ENCODE measurements at regions not wholly inside any gene's neighbourhood (a gene's known extent, or its start where the extent isn't known, plus 50 kb on each side); places are given as distances from the start of the nearest gene placed in this dataset.

- FAIRE-seq (no peak), DNase-seq (ENCODE audit: insufficient read length) (no peak)
- no peak for TF ChIP-seq POLR2A (IDR thresholded peaks at IDR 0.05; ENCODE audit: low read depth, low read length)
- TF ChIP-seq TAF1 (IDR thresholded peaks at IDR 0.05; ENCODE audit: borderline replicate concordance, low read depth, low read length): no peak
- TF ChIP-seq POLR2AphosphoS5 (IDR thresholded peaks at IDR 0.05; ENCODE audit: low read depth, low read length): no peak
Observed at GRCh38 chr6:11921017-11921438, 91.1 kb upstream of the HIVEP1 start.

- TF ChIP-seq POLR2A (IDR thresholded peaks at IDR 0.05; ENCODE audit: low read depth, low read length) (no peak), TAF1 (IDR thresholded peaks at IDR 0.05; ENCODE audit: borderline replicate concordance, low read depth, low read length) (no peak), POLR2AphosphoS5 (IDR thresholded peaks at IDR 0.05; ENCODE audit: low read depth, low read length) (no peak)
- FAIRE-seq: no peak
- DNase-seq (ENCODE audit: insufficient read length): no peak
Observed at GRCh38 chr6:11920566-11920965, 91.5 kb upstream of the HIVEP1 start.

GRCh38 chr6:11919771-11920440, 92.2 kb upstream of the HIVEP1 start:
- TF ChIP-seq POLR2A (IDR thresholded peaks at IDR 0.05; ENCODE audit: low read depth, low read length): no peak
- no peak for TF ChIP-seq TAF1 (IDR thresholded peaks at IDR 0.05; ENCODE audit: borderline replicate concordance, low read depth, low read length)
- TF ChIP-seq POLR2AphosphoS5 (IDR thresholded peaks at IDR 0.05; ENCODE audit: low read depth, low read length): no peak
- DNase-seq (ENCODE audit: insufficient read length) (no peak), FAIRE-seq (no peak)

GRCh38 chr6:11918739-11919605, 93.1 kb upstream of the HIVEP1 start:
- FAIRE-seq (no peak), DNase-seq (ENCODE audit: insufficient read length) (no peak)
- no peak for TF ChIP-seq POLR2A (IDR thresholded peaks at IDR 0.05; ENCODE audit: low read depth, low read length)
- no peak for TF ChIP-seq TAF1 (IDR thresholded peaks at IDR 0.05; ENCODE audit: borderline replicate concordance, low read depth, low read length)
- TF ChIP-seq POLR2AphosphoS5 (IDR thresholded peaks at IDR 0.05; ENCODE audit: low read depth, low read length): no peak

- DNase-seq (ENCODE audit: insufficient read length): no peak
- FAIRE-seq: no peak
- no peak for TF ChIP-seq TAF1 (IDR thresholded peaks at IDR 0.05; ENCODE audit: borderline replicate concordance, low read depth, low read length)
- TF ChIP-seq POLR2A (IDR thresholded peaks at IDR 0.05; ENCODE audit: low read depth, low read length): no peak
- no peak for TF ChIP-seq POLR2AphosphoS5 (IDR thresholded peaks at IDR 0.05; ENCODE audit: low read depth, low read length)
Observed at GRCh38 chr6:11917951-11918738, 94.0 kb upstream of the HIVEP1 start.

DNA sequence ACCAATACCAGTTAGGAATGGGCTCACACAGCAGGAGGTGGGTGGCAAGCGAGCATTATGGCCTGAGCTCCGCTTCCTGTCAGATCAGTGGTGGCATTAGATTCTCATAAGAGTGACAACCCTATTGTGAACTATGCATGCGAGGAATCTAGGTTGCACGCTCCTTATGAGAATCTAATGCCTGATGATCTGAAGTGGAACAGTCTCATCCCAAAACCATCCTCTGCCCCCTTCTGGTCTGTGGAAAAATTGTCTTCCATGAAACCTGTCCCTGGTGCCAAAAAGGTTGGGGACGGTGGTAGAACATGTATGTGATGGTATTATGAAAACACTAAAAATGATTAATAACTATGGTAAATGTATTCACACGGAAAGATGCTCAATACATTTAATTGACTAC, 99.7 kb upstream of the HIVEP1 start:
- no peak for TF ChIP-seq POLR2AphosphoS5 (IDR thresholded peaks at IDR 0.05; ENCODE audit: low read depth, low read length)
- no peak for TF ChIP-seq TAF1 (IDR thresholded peaks at IDR 0.05; ENCODE audit: borderline replicate concordance, low read depth, low read length)
- no peak for TF ChIP-seq POLR2A (IDR thresholded peaks at IDR 0.05; ENCODE audit: low read depth, low read length)
- no peak for FAIRE-seq
- no peak for DNase-seq (ENCODE audit: insufficient read length)

DNA sequence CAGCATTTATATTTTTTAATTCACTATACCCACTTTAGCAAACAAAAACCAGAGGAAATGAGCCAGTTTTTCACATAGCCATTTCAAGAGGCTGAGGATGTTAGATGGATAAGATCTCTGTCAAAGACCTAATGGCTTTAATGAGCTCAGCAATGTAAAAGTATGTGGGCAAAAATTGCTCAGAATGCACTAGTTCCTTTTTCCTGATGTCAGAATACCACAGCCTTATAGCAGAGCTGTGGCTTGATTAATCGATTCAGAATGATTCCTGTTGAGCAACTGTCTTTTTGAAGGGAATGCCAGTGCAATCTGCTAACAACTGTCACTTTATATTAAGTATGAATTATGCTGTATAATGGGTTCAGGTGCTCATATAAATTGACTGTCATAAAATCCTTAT, 100.6 kb upstream of the HIVEP1 start:
- DNase-seq (ENCODE audit: insufficient read length) (no peak), FAIRE-seq (no peak)
- no peak for TF ChIP-seq TAF1 (IDR thresholded peaks at IDR 0.05; ENCODE audit: borderline replicate concordance, low read depth, low read length)
- TF ChIP-seq POLR2A (IDR thresholded peaks at IDR 0.05; ENCODE audit: low read depth, low read length): no peak
- TF ChIP-seq POLR2AphosphoS5 (IDR thresholded peaks at IDR 0.05; ENCODE audit: low read depth, low read length): no peak

DNA sequence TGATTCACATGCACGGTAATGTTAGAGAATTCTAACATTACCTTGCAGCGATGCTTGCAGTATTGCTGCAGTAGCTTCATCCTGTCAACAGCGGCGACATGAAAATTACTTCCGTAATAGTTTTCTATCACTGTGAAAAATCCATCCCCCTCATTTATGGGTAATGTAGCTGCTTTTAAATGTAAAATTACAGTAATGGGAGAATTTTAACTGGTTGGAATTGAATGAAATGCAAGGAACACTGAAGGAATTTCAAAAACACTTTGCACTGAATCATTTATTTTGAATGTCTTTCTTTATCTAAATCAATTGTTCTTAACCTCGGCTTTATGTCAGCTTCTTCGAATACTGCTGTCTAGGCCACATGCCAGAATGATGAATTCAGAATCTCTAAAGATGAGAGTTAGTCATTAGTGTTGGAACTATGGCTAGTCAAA, 102.4 kb upstream of the HIVEP1 start:
- FAIRE-seq: no peak

GRCh38 chr6:11908436-11909105, 103.5 kb upstream of the HIVEP1 start:
- DNase-seq (ENCODE audit: insufficient read length) (no peak), FAIRE-seq (no peak)
- no peak for TF ChIP-seq POLR2AphosphoS5 (IDR thresholded peaks at IDR 0.05; ENCODE audit: low read depth, low read length)
- no peak for TF ChIP-seq POLR2A (IDR thresholded peaks at IDR 0.05; ENCODE audit: low read depth, low read length)
- no peak for TF ChIP-seq TAF1 (IDR thresholded peaks at IDR 0.05; ENCODE audit: borderline replicate concordance, low read depth, low read length)

More for the DNA sequence above, 102.4 kb upstream of the HIVEP1 start:
- TF ChIP-seq TAF1 (IDR thresholded peaks at IDR 0.05; ENCODE audit: borderline replicate concordance, low read depth, low read length) (no peak), POLR2A (IDR thresholded peaks at IDR 0.05; ENCODE audit: low read depth, low read length) (no peak), POLR2AphosphoS5 (IDR thresholded peaks at IDR 0.05; ENCODE audit: low read depth, low read length) (no peak)
- no peak for DNase-seq (ENCODE audit: insufficient read length)

GRCh38 chr6:11903645-11904044, 108.5 kb upstream of the HIVEP1 start:
- TF ChIP-seq POLR2A (IDR thresholded peaks at IDR 0.05; ENCODE audit: low read depth, low read length) (no peak), POLR2AphosphoS5 (IDR thresholded peaks at IDR 0.05; ENCODE audit: low read depth, low read length) (no peak), TAF1 (IDR thresholded peaks at IDR 0.05; ENCODE audit: borderline replicate concordance, low read depth, low read length) (no peak)
- FAIRE-seq: no peak
- DNase-seq (ENCODE audit: insufficient read length): no peak

DNA sequence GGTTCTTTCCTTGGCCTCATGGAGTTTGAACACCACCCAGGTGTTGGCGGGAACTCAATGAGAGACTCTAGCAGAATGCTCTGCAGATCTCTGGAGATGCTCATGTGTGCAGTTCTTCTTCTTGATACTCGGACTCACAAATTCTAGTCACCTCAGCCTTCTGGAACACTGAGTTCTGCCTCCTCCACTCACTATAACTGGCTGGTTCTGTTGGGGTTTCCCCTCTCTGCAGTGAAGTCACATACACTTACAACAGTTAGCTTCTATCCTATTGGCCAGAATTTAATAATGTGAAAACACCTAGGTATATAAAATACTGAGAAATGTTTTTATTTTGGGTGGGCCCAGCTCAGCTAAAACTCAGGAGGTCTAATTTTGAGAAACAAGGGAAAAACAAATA, 109.6 kb upstream of the HIVEP1 start:
- DNase-seq (ENCODE audit: insufficient read length): no peak
- FAIRE-seq: no peak

More for the DNA sequence above, 109.6 kb upstream of the HIVEP1 start:
- TF ChIP-seq TAF1 (IDR thresholded peaks at IDR 0.05; ENCODE audit: borderline replicate concordance, low read depth, low read length) (no peak), POLR2AphosphoS5 (IDR thresholded peaks at IDR 0.05; ENCODE audit: low read depth, low read length) (no peak), POLR2A (IDR thresholded peaks at IDR 0.05; ENCODE audit: low read depth, low read length) (no peak)
